ENCODE measurements at regions not wholly inside any gene's neighbourhood (a gene's known extent, or its start where the extent isn't known, plus 50 kb on each side); places are given as distances from the start of the nearest gene placed in this dataset.

- FAIRE-seq (peak; percentile 21), DNase-seq (ENCODE audit: insufficient read length, low spot score) (no peak)
Observed at GRCh38 chr7:50174948-50175347, 81.9 kb upstream of the ZPBP start.

GRCh38 chr7:50166997-50167965 is 74.2 kb upstream of the ZPBP start:
- FAIRE-seq, result peak; percentile 81

GRCh38 chr7:50164559-50165170 is 71.6 kb upstream of the ZPBP start:
- no peak for DNase-seq (ENCODE audit: insufficient read length, low spot score)
- no peak for FAIRE-seq

More at GRCh38 chr7:50166997-50167965, 74.2 kb upstream of the ZPBP start:
- DNase-seq (ENCODE audit: insufficient read length, low spot score), result no peak

GRCh38 chr7:50160206-50160605 is 67.2 kb upstream of the ZPBP start:
- DNase-seq (ENCODE audit: insufficient read length, low spot score) (no peak), FAIRE-seq (no peak)

- DNase-seq (ENCODE audit: insufficient read length, low spot score) (no peak), FAIRE-seq (no peak)
Observed at GRCh38 chr7:50159154-50159553, 66.1 kb upstream of the ZPBP start.

GRCh38 chr7:50156706-50157105 is 63.7 kb upstream of the ZPBP start:
- FAIRE-seq (peak; percentile 71), DNase-seq (ENCODE audit: insufficient read length, low spot score) (no peak)

GRCh38 chr7:50156163-50156562 is 63.1 kb upstream of the ZPBP start:
- DNase-seq (ENCODE audit: insufficient read length, low spot score) (no peak), FAIRE-seq (no peak)

- FAIRE-seq (peak; percentile 49), DNase-seq (ENCODE audit: insufficient read length, low spot score) (no peak)
Observed at GRCh38 chr7:50155755-50156154, 62.7 kb upstream of the ZPBP start.

GRCh38 chr7:50153995-50154394 is 60.9 kb upstream of the ZPBP start:
- no peak for DNase-seq (ENCODE audit: insufficient read length, low spot score)
- no peak for FAIRE-seq

- peak; percentile 81 for FAIRE-seq
- DNase-seq (ENCODE audit: insufficient read length, low spot score), result no peak
Observed at GRCh38 chr7:50153148-50153547, 60.1 kb upstream of the ZPBP start.

- FAIRE-seq (no peak), DNase-seq (ENCODE audit: insufficient read length, low spot score) (no peak)
Observed at GRCh38 chr7:50152486-50152885, 59.4 kb upstream of the ZPBP start.

GRCh38 chr7:50151661-50152060 is 58.6 kb upstream of the ZPBP start:
- DNase-seq (ENCODE audit: insufficient read length, low spot score) (no peak), FAIRE-seq (no peak)

GRCh38 chr7:50151001-50151400 is 58.0 kb upstream of the ZPBP start:
- no peak for DNase-seq (ENCODE audit: insufficient read length, low spot score)
- no peak for FAIRE-seq

GRCh38 chr7:50149369-50149768 is 56.3 kb upstream of the ZPBP start:
- no peak for DNase-seq (ENCODE audit: insufficient read length, low spot score)
- FAIRE-seq, result peak; percentile 62

GRCh38 chr7:50147951-50148808 is 55.1 kb upstream of the ZPBP start:
- DNase-seq (ENCODE audit: insufficient read length, low spot score) (no peak), FAIRE-seq (peak; percentile 90)

GRCh38 chr7:50146692-50147091 is 53.6 kb upstream of the ZPBP start:
- FAIRE-seq (peak; percentile 66), DNase-seq (ENCODE audit: insufficient read length, low spot score) (no peak)

GRCh38 chr7:50145801-50146338 is 52.8 kb upstream of the ZPBP start:
- DNase-seq (ENCODE audit: insufficient read length, low spot score) (no peak), FAIRE-seq (peak; percentile 98)

GRCh38 chr7:50145226-50145625 is 52.2 kb upstream of the ZPBP start:
- FAIRE-seq, result no peak

More at GRCh38 chr7:50145226-50145625, 52.2 kb upstream of the ZPBP start:
- DNase-seq (ENCODE audit: insufficient read length, low spot score), result no peak
